ENCODE measurements at regions not wholly inside any gene's neighbourhood (a gene's known extent, or its start where the extent isn't known, plus 50 kb on each side); places are given as distances from the start of the nearest gene placed in this dataset.

- ChIA-PET CTCF (interaction anchor here (2.5 kb wide), 1 partner anchor 20 kb away, joined by 9 read pairs; no protein-coding TSS in a partner anchor), POLR2A (no interaction called here)
- BruUV-seq (replicated peaks): no TSS peak
These were observed 59.0 kb upstream of the ARID2 start for GRCh38 chr12:45670346-45671065.

More at GRCh38 chr12:45670346-45671065, 59.0 kb upstream of the ARID2 start:
- Histone ChIP-seq H3K79me2 (ENCODE audit: control insufficient read depth, insufficient read depth, low read length) (no peaks in the 10 kb centered on the region), H3K36me3 (ENCODE audit: control insufficient read depth in 2 of 2, extremely low read depth in 1 of 2, insufficient read depth in 2 of 2, low read length in 2 of 2) (no peaks in the 10 kb centered on the region), H4K20me1 (replicated peaks; ENCODE audit: control insufficient read depth, extremely low read depth, insufficient read depth, low read length) (no peaks in the 10 kb centered on the region), H3K4me1 (ENCODE audit: control insufficient read depth, extremely low read depth, insufficient read depth, low read length) (no peaks in the 10 kb centered on the region), H3K27ac (ENCODE audit: insufficient read depth, low read depth, low read length) (no peak overlapping the region), H3K4me3 (replicated peaks in 1 of 3; ENCODE audit: insufficient read depth in 1 of 3, low read depth in 1 of 3, low read length in 3 of 3) (no peak overlapping the region), H3K9ac (replicated peaks; ENCODE audit: extremely low read depth, insufficient read depth, low read length) (no peak overlapping the region), H3K9me1 (replicated peaks; ENCODE audit: control insufficient read depth, extremely low read depth, insufficient read depth, low read length) (no peaks in the 10 kb centered on the region), H2AFZ (ENCODE audit: low read depth, low read length) (no peak overlapping the region), H3K9me3 (replicated peaks; ENCODE audit: control insufficient read depth, insufficient read depth, low read length) (no peaks in the 10 kb centered on the region), H3K27me3 (ENCODE audit: control insufficient read depth in 2 of 2, insufficient read depth in 2 of 2, low read length in 2 of 2) (peaks cover 0 to 5% of the 10 kb centered on the region in 2 experiments), H3K4me2 (ENCODE audit: insufficient read depth, low read length) (no peak overlapping the region)
- dilution Hi-C loops (cut with MboI; ENCODE audit: extremely low pct_ligation_motif_present, low sequenced_read_pairs) (no loop called here), intact Hi-C loops (cut with micrococcal nuclease) (no loop called here)
- TF ChIP-seq MAX (IDR thresholded peaks at IDR 0.05; ENCODE audit: insufficient read depth, insufficient read length): no peak
- no peak for TF ChIP-seq CTCF (IDR thresholded peaks at IDR 0.05; ENCODE audit: extremely low read depth in 1 of 2, insufficient read depth in 1 of 2, low read depth in 1 of 2, low read length in 2 of 2)
- TF ChIP-seq EZH2 (IDR thresholded peaks at IDR 0.05; ENCODE audit: borderline replicate concordance, low read depth, low read length, severe bottlenecking): no peak
- no peak for TF ChIP-seq GATA2 (IDR thresholded peaks at IDR 0.05; ENCODE audit: insufficient read depth, insufficient read length, low read depth, low read length)
- TF ChIP-seq FOS (IDR thresholded peaks at IDR 0.05; ENCODE audit: borderline replicate concordance, insufficient read depth, low read length): no peak
- no peak for TF ChIP-seq POLR2AphosphoS5 (IDR thresholded peaks at IDR 0.05; ENCODE audit: insufficient read depth, low read depth, low read length)
- no peak for TF ChIP-seq POLR2A (IDR thresholded peaks at IDR 0.05; ENCODE audit: low read depth, low read length)
- no peak for TF ChIP-seq JUN (IDR thresholded peaks at IDR 0.05; ENCODE audit: borderline replicate concordance, insufficient read depth, insufficient read length, low read depth)
- FAIRE-seq: no peak
- DNase-seq (ENCODE audit: low read depth, low spot score): no peak

All from endothelial cell of umbilical vein (primary cell).